Kidney (tissue), 13 donors: ENCODE measurements at regions not wholly inside any gene's neighbourhood (a gene's known extent, or its start where the extent isn't known, plus 50 kb on each side); places are given as distances from the start of the nearest gene placed in this dataset. TPM values are rescaled to one million over a fixed set of nuclear protein-coding genes. Genes with fewer than 3 reads are reported as not detected.

Experiments
- DNase-seq, 5 donors: peaks; one replicate each; pipeline ENCODE4 v3.0.0-alpha.2; 2013 to 2020
- FAIRE-seq: peaks from 2 replicates; lab custom pipeline; 2012; peaks lifted over from hg19 to GRCh38; lab: Jason Lieb, UNC
- H3K27ac ChIP-seq, 2 donors: one replicate each; pipeline ENCODE4 v1.7.0; 2013; ENCODE audit warnings: low read depth in 2 of 2, low read length in 2 of 2, inconsistent platforms in 1 of 2
- H3K27me3 ChIP-seq: one replicate; pipeline ENCODE4 v1.7.1; 2013; ENCODE audit warnings: low read length, inconsistent platforms; ENCODE audit not compliant: control insufficient read depth, insufficient read depth
- H3K36me3 ChIP-seq, 3 donors: one replicate each; pipeline versions ENCODE4 v1.7.0 to v1.7.1; 2013; ENCODE audit warnings: low read length in 3 of 3, control low read depth in 1 of 3, inconsistent platforms in 1 of 3; ENCODE audit not compliant: insufficient read depth in 3 of 3, control insufficient read depth in 2 of 3
- H3K4me1 ChIP-seq, 3 donors: one replicate each; pipeline versions ENCODE4 v1.7.0 to v1.7.1; 2013; ENCODE audit warnings: low read length in 3 of 3, inconsistent platforms in 1 of 3, low read depth in 1 of 3; ENCODE audit not compliant: control insufficient read depth in 2 of 3, insufficient read depth in 2 of 3
- H3K4me3 ChIP-seq, 3 donors: one replicate each; pipeline versions ENCODE4 v1.7.0 to v1.8.1; 2013; ENCODE audit warnings: low read length in 3 of 3, control low read depth in 1 of 3, inconsistent platforms in 1 of 3
- H3K9ac ChIP-seq, 3 donors: one replicate each; pipeline versions ENCODE4 v1.7.0 to v1.7.1; 2013; ENCODE audit warnings: low read length in 3 of 3, control low read depth in 1 of 3, inconsistent platforms in 1 of 3
- H3K9me3 ChIP-seq, 3 donors: one replicate each; pipeline versions ENCODE4 v1.7.0 to v1.7.1; 2013; ENCODE audit warnings: low read length in 3 of 3, control low read depth in 1 of 3, inconsistent platforms in 1 of 3; ENCODE audit not compliant: control insufficient read depth in 2 of 3, insufficient read depth in 1 of 3
- CTCF ChIP-seq: IDR thresholded peaks from 3 replicates; pipeline ENCODE4 v1.5.1; 2012; ENCODE audit warnings: mild to moderate bottlenecking, moderate library complexity, borderline replicate concordance; ENCODE audit not compliant: insufficient read depth; ENCODE audit errors: extremely low read depth
- intact Hi-C: fragments of 100-400 bp; cut with DNase I; formaldehyde crosslinking; loops from one replicate; pipeline ENCODE4 v1.11.1; 2022
- microRNA-seq: library from miRNA; unstranded; fragments of <30 nt; microRNA quantifications from one replicate; pipeline ENCODE4 v1.2.0, GENCODE V29; 2020
- donor health status: control.
- donor health status: control.
- donor health status: control.
- donor health status: control.
- donor health status: control.
- donor health status: DM: yes; HTN: yes; CAD: no.
- donor health status: Normal renal cell carcinoma (clear cell type).

GRCh38 chr16:85563034-85563433, 50.1 kb upstream of the GSE1 start:
- TF ChIP-seq CTCF: no peak
- Histone ChIP-seq H3K36me3 (no peaks in the 10 kb centered on the region), H3K27me3 (no peaks in the 10 kb centered on the region), H3K9ac (peak overlapping the region in 1 of 3 donors; percentile 1), H3K27ac (peak overlapping the region; percentile 80 to 84), H3K4me1 (peaks cover 6 to 62% (median 56%) of the 10 kb centered on the region in 3 donors), H3K4me3 (peak overlapping the region in 1 of 3 donors; percentile 10), H3K9me3 (no peaks in the 10 kb centered on the region)
- intact Hi-C loops: no loop called here
- FAIRE-seq: no peak
- DNase-seq: peak in 2 of 5 donors; percentile 73 to 74

Small RNA genes in the stretch of these regions (microRNA-seq; reads per million reads assigned to microRNA genes)
- gene MIR5093: not detected
